HepG2 (cell line): ENCODE measurements at regions not wholly inside any gene's neighbourhood (a gene's known extent, or its start where the extent isn't known, plus 50 kb on each side); places are given as distances from the start of the nearest gene placed in this dataset.

Experiments used
- YEATS2 ChIP-seq: sonication (generic); formaldehyde crosslinking; IDR thresholded peaks from 2 replicates; pipeline ENCODE4 v1.4.0; 2020; ENCODE audit warnings: missing genetic modification reagents, borderline replicate concordance
- ZNF296 ChIP-seq: sonication (generic); formaldehyde crosslinking; conservative IDR thresholded peaks from 2 replicates; pipeline ENCODE4 v1.5.0; 2020; ENCODE audit warnings: mild to moderate bottlenecking, missing genetic modification reagents
- ZNF350 ChIP-seq: sonication (generic); formaldehyde crosslinking; IDR thresholded peaks from 2 replicates; pipeline ENCODE4 v1.4.0; 2020; ENCODE audit warnings: mild to moderate bottlenecking, low read depth, missing genetic modification reagents, borderline replicate concordance
- ZNF674 ChIP-seq: sonication (generic); formaldehyde crosslinking; IDR thresholded peaks from 2 replicates; pipeline ENCODE4 v1.5.0; 2020; ENCODE audit warnings: low read depth, mild to moderate bottlenecking, missing genetic modification reagents
- ZNF878 ChIP-seq: sonication (generic); formaldehyde crosslinking; IDR thresholded peaks from 2 replicates; pipeline ENCODE4 v1.8.1; 2023; ENCODE audit warnings: mild to moderate bottlenecking, missing genetic modification reagents, moderate library complexity
- TF ChIP-seq, protein P1 (sequence below): sonication (generic); formaldehyde crosslinking; IDR thresholded peaks from 2 replicates; pipeline ENCODE4 v1.4.0; 2020; ENCODE audit warnings: missing genetic modification reagents
- TF ChIP-seq, protein P2 (sequence below): sonication (generic); formaldehyde crosslinking; IDR thresholded peaks from 2 replicates; pipeline ENCODE4 v1.4.0; 2020; ENCODE audit warnings: mild to moderate bottlenecking, missing genetic modification reagents
- TF ChIP-seq, protein P3 (sequence below): sonication (generic); formaldehyde crosslinking; IDR thresholded peaks from 2 replicates; pipeline ENCODE4 v1.4.0; 2020; ENCODE audit warnings: missing genetic modification reagents, borderline replicate concordance

DNA sequence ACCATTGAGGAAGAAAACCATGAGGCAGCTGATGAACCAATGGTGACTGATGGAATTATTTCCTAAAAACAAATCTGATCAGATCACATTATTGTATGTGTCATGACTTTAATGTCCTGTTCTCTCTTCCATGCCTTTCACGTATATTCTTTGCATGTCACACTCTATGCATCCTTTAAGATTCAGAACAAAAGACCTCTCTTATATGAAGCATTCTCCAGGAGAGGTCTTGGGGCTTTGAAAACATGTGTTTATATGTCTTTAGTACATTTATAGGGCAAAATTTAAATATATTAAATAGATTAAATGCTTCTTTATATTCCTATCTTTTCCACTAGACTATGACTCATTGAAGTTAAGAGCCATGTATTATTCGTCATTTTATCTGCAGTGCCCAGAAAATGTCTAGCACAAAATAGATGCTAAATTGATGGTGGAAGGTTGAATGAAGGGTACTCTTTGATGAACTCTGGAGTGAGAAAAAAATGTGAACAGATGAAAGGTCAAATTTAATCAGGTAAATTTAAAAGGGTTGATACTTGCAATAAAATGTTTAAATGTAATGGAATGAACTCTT, 196.3 kb downstream of the PSAT1 start (continued):
- TF ChIP-seq, protein P1, sequence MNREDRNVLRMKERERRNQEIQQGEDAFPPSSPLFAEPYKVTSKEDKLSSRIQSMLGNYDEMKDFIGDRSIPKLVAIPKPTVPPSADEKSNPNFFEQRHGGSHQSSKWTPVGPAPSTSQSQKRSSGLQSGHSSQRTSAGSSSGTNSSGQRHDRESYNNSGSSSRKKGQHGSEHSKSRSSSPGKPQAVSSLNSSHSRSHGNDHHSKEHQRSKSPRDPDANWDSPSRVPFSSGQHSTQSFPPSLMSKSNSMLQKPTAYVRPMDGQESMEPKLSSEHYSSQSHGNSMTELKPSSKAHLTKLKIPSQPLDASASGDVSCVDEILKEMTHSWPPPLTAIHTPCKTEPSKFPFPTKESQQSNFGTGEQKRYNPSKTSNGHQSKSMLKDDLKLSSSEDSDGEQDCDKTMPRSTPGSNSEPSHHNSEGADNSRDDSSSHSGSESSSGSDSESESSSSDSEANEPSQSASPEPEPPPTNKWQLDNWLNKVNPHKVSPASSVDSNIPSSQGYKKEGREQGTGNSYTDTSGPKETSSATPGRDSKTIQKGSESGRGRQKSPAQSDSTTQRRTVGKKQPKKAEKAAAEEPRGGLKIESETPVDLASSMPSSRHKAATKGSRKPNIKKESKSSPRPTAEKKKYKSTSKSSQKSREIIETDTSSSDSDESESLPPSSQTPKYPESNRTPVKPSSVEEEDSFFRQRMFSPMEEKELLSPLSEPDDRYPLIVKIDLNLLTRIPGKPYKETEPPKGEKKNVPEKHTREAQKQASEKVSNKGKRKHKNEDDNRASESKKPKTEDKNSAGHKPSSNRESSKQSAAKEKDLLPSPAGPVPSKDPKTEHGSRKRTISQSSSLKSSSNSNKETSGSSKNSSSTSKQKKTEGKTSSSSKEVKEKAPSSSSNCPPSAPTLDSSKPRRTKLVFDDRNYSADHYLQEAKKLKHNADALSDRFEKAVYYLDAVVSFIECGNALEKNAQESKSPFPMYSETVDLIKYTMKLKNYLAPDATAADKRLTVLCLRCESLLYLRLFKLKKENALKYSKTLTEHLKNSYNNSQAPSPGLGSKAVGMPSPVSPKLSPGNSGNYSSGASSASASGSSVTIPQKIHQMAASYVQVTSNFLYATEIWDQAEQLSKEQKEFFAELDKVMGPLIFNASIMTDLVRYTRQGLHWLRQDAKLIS (CRISPR knock-in tag), result no peak
- TF ChIP-seq ZNF350 (CRISPR knock-in tag) (no peak), ZNF878 (CRISPR knock-in tag) (no peak), ZNF674 (no peak), ZNF296 (CRISPR knock-in tag) (no peak), YEATS2 (CRISPR knock-in tag) (no peak)
- TF ChIP-seq, protein P2, sequence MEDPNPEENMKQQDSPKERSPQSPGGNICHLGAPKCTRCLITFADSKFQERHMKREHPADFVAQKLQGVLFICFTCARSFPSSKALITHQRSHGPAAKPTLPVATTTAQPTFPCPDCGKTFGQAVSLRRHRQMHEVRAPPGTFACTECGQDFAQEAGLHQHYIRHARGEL, result no peak
- TF ChIP-seq, protein P3, sequence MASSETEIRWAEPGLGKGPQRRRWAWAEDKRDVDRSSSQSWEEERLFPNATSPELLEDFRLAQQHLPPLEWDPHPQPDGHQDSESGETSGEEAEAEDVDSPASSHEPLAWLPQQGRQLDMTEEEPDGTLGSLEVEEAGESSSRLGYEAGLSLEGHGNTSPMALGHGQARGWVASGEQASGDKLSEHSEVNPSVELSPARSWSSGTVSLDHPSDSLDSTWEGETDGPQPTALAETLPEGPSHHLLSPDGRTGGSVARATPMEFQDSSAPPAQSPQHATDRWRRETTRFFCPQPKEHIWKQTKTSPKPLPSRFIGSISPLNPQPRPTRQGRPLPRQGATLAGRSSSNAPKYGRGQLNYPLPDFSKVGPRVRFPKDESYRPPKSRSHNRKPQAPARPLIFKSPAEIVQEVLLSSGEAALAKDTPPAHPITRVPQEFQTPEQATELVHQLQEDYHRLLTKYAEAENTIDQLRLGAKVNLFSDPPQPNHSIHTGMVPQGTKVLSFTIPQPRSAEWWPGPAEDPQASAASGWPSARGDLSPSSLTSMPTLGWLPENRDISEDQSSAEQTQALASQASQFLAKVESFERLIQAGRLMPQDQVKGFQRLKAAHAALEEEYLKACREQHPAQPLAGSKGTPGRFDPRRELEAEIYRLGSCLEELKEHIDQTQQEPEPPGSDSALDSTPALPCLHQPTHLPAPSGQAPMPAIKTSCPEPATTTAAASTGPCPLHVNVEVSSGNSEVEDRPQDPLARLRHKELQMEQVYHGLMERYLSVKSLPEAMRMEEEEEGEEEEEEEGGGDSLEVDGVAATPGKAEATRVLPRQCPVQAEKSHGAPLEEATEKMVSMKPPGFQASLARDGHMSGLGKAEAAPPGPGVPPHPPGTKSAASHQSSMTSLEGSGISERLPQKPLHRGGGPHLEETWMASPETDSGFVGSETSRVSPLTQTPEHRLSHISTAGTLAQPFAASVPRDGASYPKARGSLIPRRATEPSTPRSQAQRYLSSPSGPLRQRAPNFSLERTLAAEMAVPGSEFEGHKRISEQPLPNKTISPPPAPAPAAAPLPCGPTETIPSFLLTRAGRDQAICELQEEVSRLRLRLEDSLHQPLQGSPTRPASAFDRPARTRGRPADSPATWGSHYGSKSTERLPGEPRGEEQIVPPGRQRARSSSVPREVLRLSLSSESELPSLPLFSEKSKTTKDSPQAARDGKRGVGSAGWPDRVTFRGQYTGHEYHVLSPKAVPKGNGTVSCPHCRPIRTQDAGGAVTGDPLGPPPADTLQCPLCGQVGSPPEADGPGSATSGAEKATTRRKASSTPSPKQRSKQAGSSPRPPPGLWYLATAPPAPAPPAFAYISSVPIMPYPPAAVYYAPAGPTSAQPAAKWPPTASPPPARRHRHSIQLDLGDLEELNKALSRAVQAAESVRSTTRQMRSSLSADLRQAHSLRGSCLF (CRISPR knock-in tag), result no peak
